Fibroblast of lung (primary cell): ENCODE measurements at regions not wholly inside any gene's neighbourhood (a gene's known extent, or its start where the extent isn't known, plus 50 kb on each side); places are given as distances from the start of the nearest gene placed in this dataset.

Source experiments
- DNase-seq, 2 donors: peaks; one replicate each; pipeline versions ENCODE4 v3.0.0 to v3.0.0-alpha.2; 2010; ENCODE audit warnings: low read depth in 2 of 2
- H2AFZ ChIP-seq: 2 replicates; pipeline ENCODE4 v1.5.1; 2012; ENCODE audit warnings: low read length, control low read depth, inconsistent platforms
- H3K27ac ChIP-seq: 2 replicates; pipeline ENCODE4 v1.5.1; 2011; ENCODE audit warnings: low read length, control low read depth; ENCODE audit not compliant: insufficient read depth
- H3K27me3 ChIP-seq: 2 replicates; pipeline ENCODE4 v1.5.1; 2011; ENCODE audit warnings: mild to moderate bottlenecking, low read length; ENCODE audit not compliant: control insufficient read depth, insufficient read depth
- H3K36me3 ChIP-seq: 2 replicates; pipeline ENCODE4 v1.5.1; 2011; ENCODE audit warnings: low read length; ENCODE audit not compliant: control insufficient read depth, insufficient read depth
- H3K4me1 ChIP-seq: 2 replicates; pipeline ENCODE4 v1.5.1; 2011; ENCODE audit warnings: low read length; ENCODE audit not compliant: control insufficient read depth, insufficient read depth; ENCODE audit errors: extremely low read depth
- H3K4me2 ChIP-seq: 2 replicates; pipeline ENCODE4 v1.5.1; 2011; ENCODE audit warnings: low read length, control low read depth; ENCODE audit not compliant: insufficient read depth; ENCODE audit errors: extremely low read depth
- H3K4me3 ChIP-seq, 4 experiments: fragments of 200-600 bp in 1 of 4; sonication (generic) in 1 of 4; replicated peaks in 1 of 4; 2 replicates each; pipeline ENCODE4 v1.5.1; 2011 to 2016; ENCODE audit warnings: low read length in 4 of 4, low read depth in 3 of 4, mild to moderate bottlenecking in 3 of 4, control low read depth in 2 of 4, inconsistent platforms in 1 of 4, mixed read lengths in 1 of 4; ENCODE audit not compliant: insufficient read depth in 1 of 4; ENCODE audit errors: control extremely low read depth in 1 of 4
- H3K79me2 ChIP-seq: 2 replicates; pipeline ENCODE4 v1.5.1; 2012; ENCODE audit warnings: mild to moderate bottlenecking, low read length, inconsistent platforms; ENCODE audit not compliant: control insufficient read depth, insufficient read depth
- H3K9ac ChIP-seq: 2 replicates; pipeline ENCODE4 v1.5.1; 2011; ENCODE audit warnings: mild to moderate bottlenecking, low read length, control low read depth; ENCODE audit not compliant: insufficient read depth
- H3K9me3 ChIP-seq: 2 replicates; pipeline ENCODE4 v1.5.1; 2012; ENCODE audit warnings: low read depth, low read length; ENCODE audit not compliant: control insufficient read depth, insufficient read depth
- H4K20me1 ChIP-seq: 2 replicates; pipeline ENCODE4 v1.5.1; 2011; ENCODE audit warnings: low read length; ENCODE audit not compliant: control insufficient read depth, insufficient read depth; ENCODE audit errors: extremely low read depth
- CTCF ChIP-seq, 2 donors: IDR thresholded peaks in 1 of 2; conservative IDR thresholded peaks in 1 of 2; 1 replicate in 1 of 2; 2 replicates in 1 of 2; pipeline ENCODE4 v1.5.1; 2011 to 2012; ENCODE audit warnings: low read length in 2 of 2, control low read depth in 1 of 2, inconsistent platforms in 1 of 2, low read depth in 1 of 2, mild to moderate bottlenecking in 1 of 2
- EZH2 ChIP-seq: IDR thresholded peaks from 2 replicates; pipeline ENCODE4 v1.5.1; 2012; ENCODE audit warnings: low read length, control low read depth, mild to moderate bottlenecking; ENCODE audit errors: missing control alignments

- TF ChIP-seq CTCF (conservative IDR thresholded peaks at IDR 0.05 in 1 of 2, IDR thresholded peaks at IDR 0.05 in 1 of 2; ENCODE audit: low read depth in 1 of 2, low read length in 2 of 2) = no peak
- TF ChIP-seq EZH2 = no peak
- Histone ChIP-seq H3K36me3 (no peaks in the 10 kb centered on the region), H3K9me3 (no peaks in the 10 kb centered on the region), H3K27me3 (no peaks in the 10 kb centered on the region), H3K4me2 (no peak overlapping the region), H3K4me1 (no peaks in the 10 kb centered on the region), H3K27ac (no peak overlapping the region), H3K79me2 (no peaks in the 10 kb centered on the region), H3K4me3 (no peak overlapping the region), H4K20me1 (no peaks in the 10 kb centered on the region), H2AFZ (no peak overlapping the region), H3K9ac (no peak overlapping the region)
- no peak for DNase-seq
Measured at GRCh38 chr13:34886987-34887386, 55.1 kb upstream of the NBEA start.
